ENCODE measurements at regions not wholly inside any gene's neighbourhood (a gene's known extent, or its start where the extent isn't known, plus 50 kb on each side); places are given as distances from the start of the nearest gene placed in this dataset.
"Not testable (repeated sequence)": the region's sequence is repeated elsewhere in the genome, so short reads cannot be mapped to it uniquely, and the experiment has no call there.

DNA sequence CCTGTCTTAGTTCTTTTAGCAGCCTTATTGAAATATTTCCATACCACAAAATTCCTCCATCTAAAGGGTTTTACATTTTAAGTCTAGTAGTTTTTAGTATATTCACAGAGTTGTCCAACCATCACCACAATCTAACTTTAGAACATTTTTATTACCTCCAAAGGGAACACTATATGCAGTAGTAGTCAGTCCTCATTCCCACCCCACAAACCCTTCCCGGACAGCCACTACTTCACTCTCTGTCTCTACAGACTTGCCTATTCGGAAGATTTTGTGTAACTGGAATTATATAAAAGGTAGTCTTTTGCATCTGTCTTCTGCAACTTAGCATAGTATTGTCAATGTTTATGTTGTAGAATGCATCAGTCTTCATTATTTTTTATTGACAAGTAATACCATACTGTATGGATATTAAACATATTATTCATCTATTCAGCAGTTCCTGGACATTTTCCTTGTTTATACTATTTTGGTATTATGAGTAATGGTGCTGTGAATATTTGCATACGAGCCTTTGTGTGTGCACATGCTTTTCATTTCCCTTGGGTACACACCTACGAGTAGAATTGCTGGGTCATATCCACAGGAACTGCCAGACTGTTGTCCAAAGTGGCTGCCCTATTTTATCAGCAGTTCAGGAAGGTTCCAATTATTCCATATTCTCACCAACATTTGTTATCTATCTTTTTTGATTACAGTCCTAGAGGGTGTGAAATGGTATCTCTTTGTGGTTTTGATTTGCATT, 60.9 kb upstream of the LANCL2 start:
- DNase-seq, result no peak

DNA sequence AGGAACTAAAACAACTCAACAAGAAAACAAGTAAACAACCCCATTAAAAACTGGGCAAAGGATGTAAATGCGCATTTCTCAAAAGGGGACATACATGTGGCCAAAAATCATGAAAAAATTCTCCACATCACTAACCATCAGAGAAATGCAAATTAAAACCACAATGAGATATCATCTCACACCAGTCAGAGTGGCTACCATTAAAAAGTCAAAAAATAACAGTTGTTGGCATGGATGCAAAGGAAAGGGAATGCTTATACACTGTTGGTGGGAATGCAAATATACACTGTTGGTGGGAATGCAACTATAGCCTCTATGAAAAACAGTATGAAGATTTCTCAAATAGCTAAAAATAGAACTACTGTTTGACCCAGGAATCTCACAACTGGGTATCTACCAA, 60.0 kb upstream of the LANCL2 start:
- DNase-seq, result no peak

DNA sequence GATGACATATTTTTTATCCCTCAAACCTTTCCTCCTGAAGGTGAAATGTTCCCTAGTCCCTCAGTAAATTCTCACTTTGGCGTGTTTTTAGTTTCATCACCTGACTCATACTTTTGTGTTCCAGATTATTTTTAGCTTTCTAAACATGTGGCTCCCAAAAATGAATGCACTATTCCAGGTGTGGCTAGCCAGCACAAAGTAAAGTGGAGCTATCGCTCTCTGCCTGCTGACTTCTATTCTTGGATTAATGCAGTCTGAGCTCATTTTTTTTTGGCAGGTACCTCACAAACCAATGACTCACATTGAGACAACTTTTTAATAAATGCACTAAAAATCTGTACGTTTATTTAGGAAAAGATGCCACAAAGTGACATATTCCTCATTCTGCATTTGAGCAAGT, 58.8 kb upstream of the LANCL2 start:
- no peak for DNase-seq

DNA sequence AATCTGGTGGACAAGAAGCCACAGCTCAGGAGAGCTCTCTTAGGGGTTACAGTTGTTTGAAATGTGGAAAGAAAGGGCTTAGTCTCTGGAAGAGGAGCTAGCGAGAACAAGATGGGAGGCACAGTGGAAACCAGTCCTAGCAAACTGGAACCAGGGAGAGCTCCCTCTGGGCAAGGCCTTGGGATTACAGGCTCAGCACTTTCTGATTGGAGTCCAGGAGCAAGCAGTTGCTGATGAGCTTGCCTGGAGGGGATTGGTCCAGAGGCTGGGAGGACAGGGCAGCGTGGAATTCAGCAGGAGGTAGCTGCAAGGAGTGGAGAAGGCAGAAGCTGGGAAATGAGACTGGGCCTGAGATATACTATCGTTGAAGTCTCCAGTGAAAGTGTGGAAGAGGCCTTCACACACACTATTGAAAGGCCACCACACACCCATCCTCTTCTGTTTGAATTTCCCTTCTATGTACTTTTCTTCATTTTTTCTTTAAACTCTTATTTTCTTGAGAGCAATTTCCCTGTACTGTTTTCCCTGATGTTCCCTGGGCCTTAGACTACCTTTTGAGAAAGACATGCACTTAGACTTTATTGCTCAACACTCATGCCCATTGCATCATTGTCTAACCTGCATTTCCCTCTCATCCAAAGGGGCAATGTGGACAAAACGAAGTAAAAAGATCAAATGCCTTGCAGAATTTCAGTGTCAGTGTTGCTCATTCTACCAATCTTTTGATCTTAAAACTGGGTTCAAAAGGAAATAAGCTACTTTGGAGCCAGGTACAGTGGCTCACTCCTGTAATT, 57.8 kb upstream of the LANCL2 start:
- DNase-seq, result no peak

DNA sequence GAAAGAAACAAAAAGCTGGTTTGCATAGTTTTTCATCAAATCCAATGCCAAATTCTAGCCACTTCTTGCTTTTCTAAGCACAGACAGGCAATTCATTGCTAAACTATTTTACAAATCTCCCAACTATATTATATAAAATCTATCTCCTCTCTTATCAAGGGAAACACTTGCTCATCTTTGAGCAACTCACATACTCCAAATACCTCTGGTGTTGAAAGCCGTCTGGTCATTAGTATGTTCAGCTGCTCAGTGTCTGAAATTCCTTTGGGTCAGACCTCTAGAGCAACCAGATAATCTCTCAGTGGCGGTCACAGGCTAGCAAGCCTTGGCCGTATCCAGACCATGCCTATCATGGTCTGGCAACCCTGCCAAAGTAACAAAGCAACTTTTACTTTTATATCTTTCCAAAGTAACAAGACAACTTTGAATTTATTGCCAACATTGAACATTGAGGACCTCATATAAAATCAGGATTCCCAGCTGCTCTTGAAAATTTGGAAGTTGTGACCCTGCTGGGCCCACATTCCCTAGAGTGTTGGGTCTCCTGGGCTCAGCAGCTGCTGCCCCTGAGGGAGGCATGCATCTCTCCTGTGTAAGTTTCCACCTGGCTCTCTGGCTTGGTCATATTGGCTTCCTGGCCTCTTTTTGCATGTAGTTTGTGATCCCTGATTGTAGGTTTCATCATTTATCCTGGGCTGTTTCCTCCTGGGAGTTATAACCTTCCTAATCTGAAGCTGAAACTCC, 56.8 kb upstream of the LANCL2 start:
- DNase-seq, result no peak

DNA sequence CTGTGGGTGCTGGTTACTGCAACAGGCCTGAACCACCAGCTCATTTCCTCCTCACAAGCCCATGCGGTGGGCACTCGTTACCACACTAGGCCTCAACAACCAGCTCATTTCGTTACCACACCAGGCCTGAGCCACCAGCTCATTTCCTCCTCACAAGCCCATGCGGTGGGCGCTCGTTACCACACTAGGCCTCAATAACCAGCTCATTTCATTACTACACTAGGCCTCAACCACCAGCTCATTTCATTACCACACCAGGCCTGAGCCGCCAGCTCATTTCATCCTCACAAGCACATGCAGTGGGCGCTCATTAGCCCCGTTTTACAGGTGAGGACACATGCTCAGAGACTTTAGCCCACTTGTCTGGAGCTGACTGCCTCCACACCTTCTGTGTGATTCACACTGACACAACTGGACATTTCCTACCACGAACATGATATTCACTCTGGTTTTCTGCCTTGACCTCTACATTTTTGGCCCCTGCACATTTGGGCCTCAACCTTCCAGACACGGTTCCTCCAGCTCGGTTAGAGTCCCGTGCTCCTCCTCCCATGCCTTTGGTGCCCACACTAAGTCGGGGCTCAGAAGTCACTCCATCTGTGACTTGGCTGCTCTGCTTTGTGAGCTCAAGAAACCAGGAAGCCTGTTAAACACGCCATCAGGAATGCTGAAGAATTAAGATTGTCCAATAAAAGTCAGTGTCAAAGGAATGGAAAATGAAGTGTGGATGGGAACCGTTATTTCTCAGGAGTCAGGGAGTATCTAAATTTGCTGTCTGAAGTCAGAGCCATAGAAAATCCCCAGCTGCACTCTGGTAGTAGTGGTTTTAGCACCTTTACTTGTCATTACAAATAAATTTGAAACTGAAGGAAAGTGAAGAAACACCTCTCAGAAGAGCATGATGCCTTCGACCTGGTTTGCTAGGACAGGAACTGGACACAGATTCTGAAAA, 55.8 kb upstream of the LANCL2 start:
- no peak for DNase-seq

DNA sequence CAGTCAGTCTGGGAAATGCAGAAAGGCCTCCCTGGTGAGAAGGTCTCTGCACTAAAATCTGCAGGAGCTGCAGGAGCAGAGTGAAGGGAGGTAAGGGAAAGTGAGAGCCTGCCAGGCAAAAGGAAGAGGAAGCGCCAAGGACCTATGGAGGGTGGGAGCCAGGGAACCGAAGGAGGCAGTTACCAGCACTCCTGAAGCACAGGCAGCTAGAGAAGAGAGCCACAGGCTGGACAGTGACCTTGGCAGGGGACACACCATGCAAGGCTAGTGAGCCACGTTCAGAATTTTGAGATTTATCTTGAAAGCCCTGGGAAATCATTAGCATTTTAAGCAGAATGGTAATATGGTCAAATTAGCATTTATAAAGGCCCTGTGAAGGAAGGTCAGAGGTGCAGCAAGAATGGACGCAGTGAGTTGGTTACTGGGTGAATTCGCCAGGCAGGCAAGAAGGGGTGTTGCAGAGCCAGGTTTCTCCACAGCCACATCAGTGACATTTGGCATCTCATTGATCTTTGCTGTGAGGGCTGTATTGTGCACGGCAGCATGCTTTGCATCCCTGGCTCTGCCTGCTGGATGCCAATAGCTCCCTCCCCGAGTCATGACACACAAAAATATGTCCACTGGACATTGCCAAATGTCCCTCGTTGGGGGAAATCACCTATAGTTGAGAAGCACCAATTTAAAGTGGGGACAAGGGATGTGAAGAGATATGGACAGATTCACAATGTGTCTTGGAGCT, 54.7 kb upstream of the LANCL2 start:
- DNase-seq, result no peak

DNA sequence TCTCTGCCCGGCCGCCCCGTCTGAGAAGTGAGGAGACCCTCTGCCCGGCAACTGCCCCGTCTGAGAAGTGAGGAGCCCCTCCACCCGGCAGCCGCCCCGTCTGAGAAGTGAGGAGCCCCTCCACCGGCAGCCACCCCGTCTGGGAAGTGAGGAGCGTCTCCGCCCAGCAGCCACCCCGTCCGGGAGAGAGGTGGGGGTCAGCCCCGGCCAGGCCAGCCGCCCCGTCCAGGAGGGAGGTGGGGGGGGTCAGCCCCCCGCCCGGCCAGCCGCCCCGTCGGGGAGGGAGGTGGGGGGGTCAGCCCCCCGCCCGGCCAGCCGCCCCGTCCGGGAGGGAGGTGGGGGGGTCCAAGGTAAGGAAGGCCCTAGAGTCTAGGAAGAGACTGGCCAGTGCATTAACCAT, 53.2 kb upstream of the LANCL2 start:
- not testable (repeated sequence) for DNase-seq

DNA sequence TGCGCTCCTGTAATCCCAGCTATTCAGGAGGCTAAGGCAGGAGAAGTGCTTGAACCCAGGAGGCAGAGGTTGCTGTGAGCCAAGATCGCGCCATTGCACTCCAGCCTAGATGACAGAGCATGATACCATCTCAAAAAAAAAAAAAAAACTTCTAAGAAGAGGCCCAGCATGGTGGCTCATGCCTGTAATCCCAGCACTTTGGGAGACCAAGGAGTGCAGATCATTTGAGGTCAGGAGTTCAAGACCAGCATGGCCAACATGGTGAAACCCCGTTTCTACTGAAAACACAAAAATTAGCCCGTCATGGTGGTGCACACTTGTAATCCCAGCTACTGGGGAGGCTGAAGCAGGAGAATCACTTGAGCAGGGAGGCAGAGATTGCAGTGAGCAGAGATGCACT, 51.5 kb upstream of the LANCL2 start:
- not testable (repeated sequence) for DNase-seq

DNA sequence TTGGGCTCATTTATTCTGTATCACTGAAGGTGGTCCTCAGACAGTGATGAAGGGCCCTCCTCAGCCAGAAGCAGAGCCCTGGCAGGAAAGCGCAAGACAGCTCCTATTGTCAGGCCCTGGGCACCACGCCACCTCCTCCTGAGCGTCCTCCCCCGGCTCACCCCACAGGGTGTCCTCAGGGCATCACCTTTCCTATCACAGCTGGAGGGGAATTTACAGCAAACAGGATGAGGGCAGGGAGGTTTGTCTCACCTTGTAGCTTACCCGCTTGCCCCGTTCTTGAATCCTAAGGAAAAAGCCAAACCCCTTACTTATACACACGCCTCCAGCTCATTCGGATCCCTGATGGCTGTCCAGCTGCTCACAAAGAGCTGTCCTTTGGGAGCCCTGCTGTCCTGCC, 50.2 kb upstream of the LANCL2 start:
- no peak for DNase-seq

Data from NCI-H1105 (cell line).